Left kidney (tissue), 1 donor: ENCODE measurements at regions not wholly inside any gene's neighbourhood (a gene's known extent, or its start where the extent isn't known, plus 50 kb on each side); places are given as distances from the start of the nearest gene placed in this dataset.
"Not testable (repeated sequence)": the region's sequence is repeated elsewhere in the genome, so short reads cannot be mapped to it uniquely, and the experiment has no call there.

Experiments used
- DNase-seq: peaks from one replicate; pipeline ENCODE4 v3.0.0-alpha.2; 2013

- DNase-seq: no peak
Measured at GRCh38 chr4:13900780-13901179, 273.3 kb upstream of the BOD1L1 start.

DNA sequence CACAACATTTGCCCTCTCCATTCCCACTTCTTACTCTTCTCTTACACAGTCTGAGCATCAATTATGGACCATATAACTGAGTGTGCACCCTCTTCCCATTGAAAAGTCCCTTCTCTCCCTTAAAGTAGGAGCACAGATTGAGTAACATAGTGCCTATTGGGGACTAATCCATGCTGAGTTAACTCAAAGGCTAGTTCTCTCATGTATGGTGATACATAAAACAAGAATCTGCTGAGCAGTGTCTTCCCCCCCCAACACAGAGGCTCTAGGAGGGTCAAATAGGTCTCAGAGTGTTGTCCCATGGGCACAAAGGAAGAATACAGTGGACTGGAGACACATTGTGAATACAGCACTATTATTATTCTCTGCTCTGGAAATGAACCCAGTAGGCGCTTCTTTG, 274.6 kb upstream of the BOD1L1 start:
- DNase-seq: no peak

GRCh38 chr4:13903061-13903460, 275.5 kb upstream of the BOD1L1 start:
- no peak for DNase-seq

DNA sequence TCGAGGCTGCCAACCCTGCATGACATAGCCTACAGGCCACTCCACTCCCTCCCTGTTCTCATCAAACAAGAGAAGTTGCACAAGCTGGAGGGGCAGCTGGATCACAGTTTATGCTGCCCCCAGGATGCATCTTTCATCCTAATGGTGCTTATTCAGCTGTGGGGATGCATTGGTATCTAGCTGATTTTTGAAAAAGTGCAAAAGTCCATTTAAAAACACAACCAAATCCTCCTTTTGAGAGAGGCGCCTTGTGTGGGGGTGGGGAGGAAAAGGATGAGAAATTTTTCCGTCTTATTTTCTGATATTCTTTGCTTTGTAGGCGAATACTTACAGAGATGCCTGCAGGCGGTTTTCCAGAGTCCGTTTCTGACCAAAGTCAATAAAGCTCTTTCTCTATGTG, 276.4 kb upstream of the BOD1L1 start:
- no peak for DNase-seq

DNA sequence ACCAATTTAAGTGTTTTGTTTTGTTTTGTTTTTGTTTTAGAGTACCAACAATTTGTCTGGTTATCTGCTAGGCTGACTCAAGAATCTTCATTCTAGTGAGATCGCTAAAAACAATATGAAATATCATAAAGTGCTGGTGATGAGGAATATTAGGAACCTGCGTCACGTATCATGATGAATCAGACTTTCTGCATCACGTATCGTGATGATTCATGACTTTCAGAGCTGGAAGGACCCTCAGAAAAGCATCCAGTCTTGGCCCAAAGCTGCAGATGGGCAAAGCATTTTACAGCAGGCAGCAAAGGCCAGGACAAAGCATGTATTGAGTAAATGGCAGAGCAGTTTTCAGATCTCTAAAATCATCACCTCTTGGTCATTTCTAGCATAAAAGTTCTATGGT, 278.0 kb upstream of the BOD1L1 start:
- DNase-seq: no peak

GRCh38 chr4:13906727-13907126, 279.2 kb upstream of the BOD1L1 start:
- DNase-seq: no peak

DNA sequence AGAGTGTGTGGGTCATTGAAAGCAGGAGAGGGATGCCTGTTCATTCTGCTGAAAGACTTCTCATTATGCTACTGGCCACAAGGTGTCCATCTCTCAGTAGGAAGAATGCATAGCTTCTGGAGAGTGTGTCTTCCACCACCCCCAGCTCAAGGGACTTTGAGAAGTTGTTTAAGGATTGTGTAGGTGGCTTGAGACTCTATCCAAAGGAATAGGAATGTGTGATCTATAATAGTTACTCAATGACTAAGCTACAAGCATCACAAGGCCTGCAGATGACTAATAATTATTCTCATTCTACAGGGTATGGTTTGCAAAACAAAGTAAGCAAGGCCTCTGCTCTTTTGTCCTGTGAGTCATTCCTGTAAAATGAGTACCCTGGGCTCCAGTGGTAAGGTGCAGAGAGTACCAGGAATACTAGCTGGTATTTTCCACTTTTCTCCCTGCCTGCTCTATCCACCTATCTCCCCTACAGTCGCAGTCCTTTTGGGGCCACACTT, 279.8 kb upstream of the BOD1L1 start:
- no peak for DNase-seq

DNA sequence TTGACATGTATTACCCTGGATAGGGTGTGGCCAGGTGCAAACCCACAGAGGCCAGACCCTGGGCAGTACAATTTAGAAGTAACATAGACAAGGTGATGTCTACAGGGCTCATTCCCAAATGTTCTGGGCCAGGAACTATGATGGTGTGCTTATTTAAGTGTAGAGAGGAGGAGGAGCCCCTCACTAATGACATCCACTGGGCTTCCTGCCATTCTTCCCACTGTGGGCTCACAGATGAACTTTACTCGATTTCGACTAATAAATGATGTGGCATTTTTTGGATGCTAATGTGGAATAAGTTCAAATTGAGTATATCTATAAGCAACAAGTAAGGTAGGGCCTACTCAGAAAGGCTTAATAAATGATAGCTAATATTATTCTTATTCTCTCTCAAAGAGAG, 280.9 kb upstream of the BOD1L1 start:
- DNase-seq: no peak

DNA sequence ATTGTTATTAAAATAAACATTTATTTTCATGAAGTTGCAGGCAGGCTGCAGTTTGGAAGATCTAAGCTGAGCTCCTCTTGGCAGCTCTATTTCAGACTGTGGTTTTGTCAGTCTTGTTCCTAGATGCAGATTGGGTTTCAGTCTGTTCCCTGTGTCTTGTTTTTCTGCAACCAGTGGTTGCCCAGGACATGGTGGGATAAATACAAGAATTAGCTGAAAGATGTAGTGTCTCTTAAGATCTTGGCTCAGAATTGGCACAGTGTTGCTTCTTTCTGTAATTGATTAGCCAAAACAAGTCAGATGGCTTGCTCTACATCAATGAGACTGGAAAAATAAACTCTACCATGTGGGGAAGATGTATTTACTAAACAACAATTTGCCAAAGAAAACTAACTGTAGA, 283.0 kb upstream of the BOD1L1 start:
- no peak for DNase-seq

GRCh38 chr4:13911256-13911655, 283.7 kb upstream of the BOD1L1 start:
- no peak for DNase-seq

DNA sequence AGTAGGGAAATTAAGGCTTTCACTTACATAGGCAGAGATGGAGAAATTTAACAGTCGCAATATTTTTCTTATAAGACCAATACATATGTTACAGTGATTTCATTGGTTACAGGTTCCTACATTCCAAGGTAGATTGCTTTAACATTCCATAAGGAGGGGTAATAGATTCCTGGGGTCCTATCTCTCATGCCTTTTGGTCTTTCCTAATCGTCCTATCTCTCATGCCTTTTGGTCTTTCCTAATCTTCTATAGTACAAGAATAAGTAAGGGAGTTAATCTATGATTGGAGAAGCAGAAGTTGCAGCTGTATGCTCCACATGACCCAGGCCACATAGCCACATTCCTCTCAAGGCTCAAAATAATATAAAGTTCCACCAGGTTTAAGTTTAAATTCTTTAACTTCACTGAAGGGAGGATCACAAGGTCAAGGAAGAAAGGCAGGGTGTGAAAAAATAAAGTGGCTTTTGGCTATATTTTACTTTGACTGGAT, 285.0 kb upstream of the BOD1L1 start:
- no peak for DNase-seq

- DNase-seq: no peak
Measured at GRCh38 chr4:13912966-13913365, 285.4 kb upstream of the BOD1L1 start.

- no peak for DNase-seq
Measured at GRCh38 chr4:13917015-13917414, 289.5 kb upstream of the BOD1L1 start.

DNA sequence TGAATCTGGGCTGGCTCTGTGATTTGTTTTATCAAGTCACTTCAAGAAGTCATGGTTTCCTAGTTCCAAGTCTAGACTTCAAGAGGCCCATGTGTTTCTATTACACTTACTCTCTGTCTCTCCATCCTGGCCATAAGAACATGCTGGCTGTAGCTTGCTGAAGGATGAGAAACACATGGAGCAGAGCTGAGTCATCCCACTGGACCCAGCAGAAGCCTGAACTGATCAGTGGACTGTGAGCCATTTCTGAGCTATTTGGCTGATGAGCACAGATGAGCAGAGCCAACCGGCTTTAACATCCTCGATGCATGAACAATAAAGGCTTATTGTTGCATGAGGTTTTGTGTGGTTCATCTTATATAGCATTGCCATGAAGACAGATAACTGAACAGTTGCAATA, 290.6 kb upstream of the BOD1L1 start:
- no peak for DNase-seq

DNA sequence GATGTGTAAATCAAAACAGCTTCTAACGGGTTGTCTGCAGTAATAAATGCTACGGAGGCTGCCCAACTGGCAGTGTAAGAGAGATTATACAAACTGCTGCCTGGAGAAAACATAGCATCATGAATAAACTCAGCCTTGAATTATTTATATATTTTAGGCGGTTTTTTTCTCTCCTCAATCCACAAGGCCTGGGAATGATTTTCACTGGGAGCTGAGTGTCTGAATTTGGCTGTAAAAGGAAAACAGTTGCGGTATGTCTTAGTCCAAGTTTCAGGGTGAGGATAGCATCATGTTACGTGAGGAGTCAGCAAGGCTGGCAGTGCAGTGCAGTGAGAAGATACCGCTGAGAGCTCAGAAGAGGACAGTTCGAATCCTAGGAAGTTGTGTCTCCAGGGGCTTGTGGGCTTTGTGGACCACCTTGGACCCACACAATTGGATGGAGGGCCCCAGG, 291.5 kb upstream of the BOD1L1 start:
- DNase-seq: no peak

GRCh38 chr4:13920111-13920875, 292.8 kb upstream of the BOD1L1 start:
- no peak for DNase-seq

GRCh38 chr4:13920901-13921300, 293.4 kb upstream of the BOD1L1 start:
- no peak for DNase-seq

DNA sequence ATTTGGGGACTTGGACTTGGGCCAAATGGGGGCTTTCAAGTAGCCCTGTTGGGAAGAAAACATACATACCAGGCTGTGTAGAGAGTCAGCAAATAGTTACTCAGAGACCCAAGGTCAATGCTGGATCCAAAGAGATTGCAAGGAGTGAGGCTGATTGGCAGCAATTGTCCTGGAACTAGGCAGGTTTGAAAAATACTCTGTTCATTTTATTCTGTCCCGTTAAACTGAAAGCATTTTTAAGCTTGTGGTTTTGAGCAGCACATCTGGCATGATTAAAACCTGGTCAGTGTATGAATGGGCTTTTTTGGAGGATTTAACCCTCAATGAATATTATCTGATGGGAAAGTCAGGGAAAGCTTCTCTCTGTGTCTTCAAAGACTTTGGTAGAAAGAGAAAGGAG, 294.3 kb upstream of the BOD1L1 start:
- DNase-seq: no peak

DNA sequence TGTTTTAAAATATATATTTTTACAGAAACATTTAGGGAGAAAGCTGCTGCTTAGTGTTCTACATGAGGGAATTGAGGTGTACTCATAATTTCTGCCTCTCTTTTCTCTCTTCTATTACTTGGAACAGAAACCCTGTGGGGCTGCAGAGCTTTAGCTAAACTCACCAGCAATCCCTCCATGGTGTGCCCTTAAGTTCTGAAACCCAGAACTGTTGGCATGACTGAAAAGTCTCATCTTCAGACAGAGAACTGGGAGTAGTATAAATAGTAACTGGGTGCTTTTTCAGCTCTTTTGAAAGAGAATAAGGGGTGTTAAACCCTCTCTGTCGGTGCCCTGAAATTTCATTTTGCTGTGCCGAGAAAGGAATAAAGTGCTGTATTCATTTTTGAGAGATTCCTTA, 294.9 kb upstream of the BOD1L1 start:
- DNase-seq: no peak

DNA sequence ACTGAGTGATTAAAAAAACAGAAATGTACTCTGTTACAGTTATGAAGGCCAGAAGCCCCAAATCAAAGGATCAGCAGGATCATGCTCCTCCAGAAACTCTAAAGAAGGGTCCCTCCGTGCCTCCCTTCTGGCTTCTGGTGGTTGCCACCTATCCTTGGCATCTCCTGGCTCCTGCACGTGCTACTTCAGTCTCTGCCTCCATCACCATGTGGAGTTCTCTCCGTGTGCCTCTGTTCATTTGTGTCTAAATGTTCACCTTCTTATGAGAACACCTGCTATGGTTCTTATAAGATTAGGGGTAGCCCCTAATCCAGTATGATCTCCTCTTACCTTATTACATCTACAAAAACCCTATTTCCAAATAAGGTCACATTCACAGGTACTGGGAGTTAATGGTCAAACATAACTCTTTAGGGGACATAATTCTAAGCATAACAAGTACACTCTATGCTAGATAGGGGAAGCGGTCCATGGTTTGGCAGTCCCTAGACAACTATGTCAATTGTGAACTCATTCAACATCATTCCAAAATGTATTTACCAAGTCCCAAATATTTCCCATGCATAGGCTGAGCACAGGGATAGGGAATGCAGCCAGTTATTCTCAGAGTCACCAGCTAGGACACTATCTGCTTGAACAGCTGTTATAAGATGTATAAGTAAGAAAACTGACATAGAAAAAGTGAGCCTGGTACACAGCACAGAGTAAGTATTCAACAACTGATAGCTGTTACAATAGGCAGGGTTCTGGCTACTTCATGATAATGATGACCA, 295.5 kb upstream of the BOD1L1 start:
- no peak for DNase-seq

- not testable (repeated sequence) for DNase-seq
Measured at GRCh38 chr4:13924900-13925299, 297.4 kb upstream of the BOD1L1 start.

GRCh38 chr4:13928214-13928613, 300.7 kb upstream of the BOD1L1 start:
- no peak for DNase-seq

GRCh38 chr4:13930155-13930554, 302.6 kb upstream of the BOD1L1 start:
- DNase-seq: no peak
